ENCODE measurements at regions not wholly inside any gene's neighbourhood (a gene's known extent, or its start where the extent isn't known, plus 50 kb on each side); places are given as distances from the start of the nearest gene placed in this dataset.

DNA sequence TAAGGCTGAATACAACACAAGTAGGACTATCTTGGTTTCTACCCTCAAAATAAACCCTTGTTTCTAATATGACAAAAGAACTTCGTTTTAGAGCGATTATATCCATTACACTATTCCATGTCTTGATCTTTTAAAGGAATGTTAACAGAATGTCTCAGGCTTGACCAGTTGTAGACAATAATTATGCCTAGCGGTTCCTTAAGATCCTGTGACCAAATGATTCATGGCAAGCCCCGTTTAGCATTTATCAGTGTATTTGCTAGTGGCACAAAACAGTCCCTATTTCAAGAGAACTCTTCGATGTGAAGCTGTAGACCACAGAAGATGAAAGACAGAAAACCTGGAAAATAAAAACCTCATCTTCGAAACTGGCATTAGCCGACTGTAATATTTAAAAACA lies 200.9 kb upstream of the SOX9 start:
- no peak overlapping the region for H3K27ac ChIP-seq
- no peaks in the 10 kb centered on the region for H3K27me3 ChIP-seq

DNA sequence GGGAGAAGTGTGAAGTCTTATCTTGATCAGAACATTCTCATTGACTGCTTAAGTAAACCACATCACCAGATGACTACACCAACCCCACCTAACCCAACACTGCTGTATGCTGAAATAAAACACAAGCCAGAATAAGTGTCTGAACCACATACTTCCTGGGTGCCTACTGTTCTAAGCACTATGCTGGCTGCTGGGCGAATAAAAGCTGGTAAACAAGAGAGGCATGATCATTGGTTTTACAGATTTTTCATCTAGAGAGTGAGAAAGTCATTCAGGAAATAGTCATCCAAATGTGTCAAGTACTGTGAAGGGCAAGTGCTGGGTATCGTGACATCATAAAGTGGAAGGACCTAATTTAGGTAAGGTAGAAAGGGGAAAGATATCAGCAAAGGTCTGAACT lies 199.0 kb upstream of the SOX9 start:
- Histone ChIP-seq H3K4me1 (ENCODE audit: control insufficient read depth in 1 of 2, insufficient read depth in 1 of 2, low read depth in 1 of 2, low read length in 1 of 2) (no peaks in the 10 kb centered on the region), H3K4me3 (ENCODE audit: low read depth in 1 of 2, low read length in 1 of 2) (no peak overlapping the region), H3K27me3 (no peaks in the 10 kb centered on the region), H3K9me3 (no peaks in the 10 kb centered on the region), H3K27ac (no peak overlapping the region), H3K36me3 (no peaks in the 10 kb centered on the region)
- TF ChIP-seq, protein P1, sequence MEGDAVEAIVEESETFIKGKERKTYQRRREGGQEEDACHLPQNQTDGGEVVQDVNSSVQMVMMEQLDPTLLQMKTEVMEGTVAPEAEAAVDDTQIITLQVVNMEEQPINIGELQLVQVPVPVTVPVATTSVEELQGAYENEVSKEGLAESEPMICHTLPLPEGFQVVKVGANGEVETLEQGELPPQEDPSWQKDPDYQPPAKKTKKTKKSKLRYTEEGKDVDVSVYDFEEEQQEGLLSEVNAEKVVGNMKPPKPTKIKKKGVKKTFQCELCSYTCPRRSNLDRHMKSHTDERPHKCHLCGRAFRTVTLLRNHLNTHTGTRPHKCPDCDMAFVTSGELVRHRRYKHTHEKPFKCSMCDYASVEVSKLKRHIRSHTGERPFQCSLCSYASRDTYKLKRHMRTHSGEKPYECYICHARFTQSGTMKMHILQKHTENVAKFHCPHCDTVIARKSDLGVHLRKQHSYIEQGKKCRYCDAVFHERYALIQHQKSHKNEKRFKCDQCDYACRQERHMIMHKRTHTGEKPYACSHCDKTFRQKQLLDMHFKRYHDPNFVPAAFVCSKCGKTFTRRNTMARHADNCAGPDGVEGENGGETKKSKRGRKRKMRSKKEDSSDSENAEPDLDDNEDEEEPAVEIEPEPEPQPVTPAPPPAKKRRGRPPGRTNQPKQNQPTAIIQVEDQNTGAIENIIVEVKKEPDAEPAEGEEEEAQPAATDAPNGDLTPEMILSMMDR (IDR thresholded peaks at IDR 0.05), result no peak

More for the DNA sequence above, 200.9 kb upstream of the SOX9 start:
- no peak overlapping the region for H3K4me3 ChIP-seq (ENCODE audit: low read depth in 1 of 2, low read length in 1 of 2)
- TF ChIP-seq, protein P1 (IDR thresholded peaks at IDR 0.05), result no peak
- no peaks in the 10 kb centered on the region for H3K36me3 ChIP-seq
- H3K9me3 ChIP-seq, result no peaks in the 10 kb centered on the region
- H3K4me1 ChIP-seq (ENCODE audit: control insufficient read depth in 1 of 2, insufficient read depth in 1 of 2, low read depth in 1 of 2, low read length in 1 of 2), result no peaks in the 10 kb centered on the region

DNA sequence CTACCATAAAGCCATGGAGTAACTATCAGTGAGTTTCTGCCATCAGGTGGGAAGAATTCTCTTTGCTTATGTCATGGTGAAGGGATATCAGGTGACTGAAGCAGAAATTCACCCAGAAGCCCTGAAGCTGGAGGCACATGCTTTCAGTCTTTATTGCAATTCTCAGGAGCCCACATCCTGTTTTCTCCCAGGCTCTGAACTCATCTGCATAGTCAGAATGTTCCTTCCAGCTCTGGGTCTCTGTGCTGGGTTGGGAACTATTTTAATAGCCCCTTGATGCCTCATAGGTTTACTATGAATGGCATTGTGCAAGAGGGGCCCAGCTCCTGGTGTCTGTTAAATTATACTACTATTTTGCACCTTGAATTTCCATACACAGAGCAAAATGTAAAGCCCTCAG lies 198.4 kb upstream of the SOX9 start:
- H3K27ac ChIP-seq, result no peak overlapping the region
- H3K9me3 ChIP-seq, result no peaks in the 10 kb centered on the region
- H3K4me1 ChIP-seq (ENCODE audit: control insufficient read depth in 1 of 2, insufficient read depth in 1 of 2, low read depth in 1 of 2, low read length in 1 of 2), result no peaks in the 10 kb centered on the region
- H3K4me3 ChIP-seq (ENCODE audit: low read depth in 1 of 2, low read length in 1 of 2), result no peak overlapping the region
- H3K27me3 ChIP-seq, result no peaks in the 10 kb centered on the region
- TF ChIP-seq, protein P1 (IDR thresholded peaks at IDR 0.05), result no peak
- H3K36me3 ChIP-seq, result no peaks in the 10 kb centered on the region

DNA sequence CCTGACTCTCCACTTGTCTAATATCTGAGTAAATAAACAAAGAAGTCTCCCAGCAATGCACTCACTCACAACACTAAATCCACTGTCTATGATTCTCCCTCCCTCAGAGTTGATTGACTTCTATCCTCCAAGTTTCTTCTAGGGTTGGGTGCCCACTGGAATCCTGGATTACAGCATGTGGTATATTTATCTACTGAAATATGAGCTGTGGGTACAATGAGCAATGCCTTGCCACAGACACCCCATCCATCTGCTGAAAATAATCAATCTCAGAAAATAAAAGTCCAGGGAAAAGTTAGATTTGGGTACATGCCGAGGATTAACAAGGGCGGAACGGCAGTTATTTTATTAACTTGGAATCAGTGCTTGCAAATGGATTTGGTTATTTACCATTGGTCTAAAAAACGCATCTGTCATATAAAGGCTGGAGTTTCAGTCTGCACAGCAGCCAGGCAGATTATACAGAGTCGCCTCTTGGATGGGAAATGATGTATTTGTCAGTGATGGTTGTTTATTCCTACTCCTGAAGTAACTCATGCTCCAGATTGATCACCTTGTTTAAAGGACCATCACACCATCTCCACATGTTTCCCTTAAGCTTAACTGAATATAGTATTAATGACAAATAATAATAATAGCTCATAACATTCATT lies 193.9 kb upstream of the SOX9 start:
- Histone ChIP-seq H3K27me3 (no peaks in the 10 kb centered on the region), H3K36me3 (no peaks in the 10 kb centered on the region), H3K27ac (no peak overlapping the region), H3K4me1 (ENCODE audit: control insufficient read depth in 1 of 2, insufficient read depth in 1 of 2, low read depth in 1 of 2, low read length in 1 of 2) (no peaks in the 10 kb centered on the region), H3K9me3 (no peaks in the 10 kb centered on the region), H3K4me3 (ENCODE audit: low read depth in 1 of 2, low read length in 1 of 2) (no peak overlapping the region)
- TF ChIP-seq, protein P1 (IDR thresholded peaks at IDR 0.05), result no peak

DNA sequence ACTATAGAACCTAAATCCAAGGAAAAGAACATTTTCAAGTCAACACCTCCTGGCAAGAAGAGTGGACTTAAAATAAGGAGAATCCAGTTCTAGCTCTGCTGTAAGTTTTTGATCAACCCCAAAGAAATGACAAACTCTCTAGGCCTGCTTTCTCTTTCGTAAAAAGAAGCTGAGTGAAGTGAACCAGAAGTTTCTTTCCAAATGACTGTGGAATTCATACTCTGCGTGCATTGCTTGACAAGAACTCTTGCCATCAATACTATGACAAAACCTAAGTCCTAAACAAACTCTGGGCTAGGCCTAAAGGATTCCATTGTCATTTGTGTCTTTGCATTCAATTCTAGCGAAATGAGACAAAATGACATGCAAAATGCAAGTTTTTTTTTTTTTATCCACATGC lies 187.5 kb upstream of the SOX9 start:
- Histone ChIP-seq H3K4me3 (ENCODE audit: low read depth in 1 of 2, low read length in 1 of 2) (no peak overlapping the region), H3K36me3 (no peaks in the 10 kb centered on the region), H3K9me3 (no peaks in the 10 kb centered on the region), H3K27ac (no peak overlapping the region), H3K27me3 (no peaks in the 10 kb centered on the region), H3K4me1 (ENCODE audit: control insufficient read depth in 1 of 2, insufficient read depth in 1 of 2, low read depth in 1 of 2, low read length in 1 of 2) (no peaks in the 10 kb centered on the region)
- TF ChIP-seq, protein P1 (IDR thresholded peaks at IDR 0.05), result no peak
